SK-N-MC (cell line): ENCODE measurements at regions not wholly inside any gene's neighbourhood (a gene's known extent, or its start where the extent isn't known, plus 50 kb on each side); places are given as distances from the start of the nearest gene placed in this dataset.

ENCODE experiments used
- EZH2 ChIP-seq: fragments of 200-600 bp; sonication (generic); IDR thresholded peaks from one replicate; pipeline ENCODE4 v1.6.1; 2017; ENCODE audit warnings: antibody characterized with exemption
- POLR2AphosphoS5 ChIP-seq: IDR thresholded peaks from 2 replicates; pipeline ENCODE4 v1.6.1; 2012; ENCODE audit warnings: mild to moderate bottlenecking, low read depth, low read length, borderline replicate concordance

DNA sequence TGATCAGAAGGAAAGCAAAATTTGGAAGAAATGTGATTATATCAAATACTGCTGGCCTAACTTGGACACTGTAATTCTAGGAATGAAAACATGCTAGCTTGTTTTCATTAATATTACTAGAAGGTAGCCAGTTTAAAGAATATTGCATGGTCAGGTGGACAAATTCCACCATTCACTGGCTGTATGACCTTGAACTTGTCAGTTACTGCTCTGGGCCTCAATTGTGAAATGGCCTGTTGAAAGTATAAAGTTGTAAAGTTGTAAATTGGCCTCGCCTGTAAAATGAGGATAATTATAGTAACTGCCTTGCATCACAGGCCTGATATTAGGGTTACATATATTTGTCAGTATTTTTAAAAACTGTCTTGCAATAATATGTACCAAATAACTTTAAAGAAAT is 398.4 kb upstream of the CHST9 start:
- TF ChIP-seq EZH2 (no peak), POLR2AphosphoS5 (no peak)
